22Rv1 (cell line): ENCODE measurements at regions not wholly inside any gene's neighbourhood (a gene's known extent, or its start where the extent isn't known, plus 50 kb on each side); places are given as distances from the start of the nearest gene placed in this dataset.

Source experiments
- H3K27ac ChIP-seq: fragments of 450-650 bp; 2 replicates; pipeline ENCODE4 v1.5.1; 2017
- CTCF ChIP-seq: fragments of 450-650 bp; IDR thresholded peaks from 2 replicates; pipeline ENCODE4 v1.5.1; 2017; ENCODE audit warnings: mild to moderate bottlenecking
- ZFX ChIP-seq: fragments of 450-650 bp; IDR thresholded peaks from 2 replicates; pipeline ENCODE4 v1.6.1; 2017; ENCODE audit warnings: antibody characterized with exemption, borderline replicate concordance

- H3K27ac ChIP-seq, result no peak overlapping the region
- TF ChIP-seq CTCF (no peak), ZFX (no peak)
These were observed 95.1 kb downstream of the TBX19 start for GRCh38 chr1:168375566-168376300.

GRCh38 chr1:168374566-168374965 is 93.9 kb downstream of the TBX19 start:
- H3K27ac ChIP-seq, result no peak overlapping the region
- TF ChIP-seq ZFX, result no peak
- no peak for TF ChIP-seq CTCF

- no peak for TF ChIP-seq CTCF
- no peak for TF ChIP-seq ZFX
- no peak overlapping the region for H3K27ac ChIP-seq
These were observed 93.2 kb downstream of the TBX19 start for GRCh38 chr1:168373869-168374268.

GRCh38 chr1:168372861-168373371 is 92.2 kb downstream of the TBX19 start:
- no peak overlapping the region for H3K27ac ChIP-seq
- TF ChIP-seq CTCF (no peak), ZFX (no peak)

GRCh38 chr1:168372307-168372706 is 91.6 kb downstream of the TBX19 start:
- no peak overlapping the region for H3K27ac ChIP-seq
- no peak for TF ChIP-seq ZFX
- TF ChIP-seq CTCF, result no peak

- H3K27ac ChIP-seq, result no peak overlapping the region
- TF ChIP-seq ZFX (no peak), CTCF (no peak)
These were observed 90.8 kb downstream of the TBX19 start for GRCh38 chr1:168371477-168371876.

- TF ChIP-seq ZFX (no peak), CTCF (no peak)
- H3K27ac ChIP-seq, result no peak overlapping the region
These were observed 89.9 kb downstream of the TBX19 start for GRCh38 chr1:168370586-168370985.
